HepG2 (cell line): ENCODE measurements at regions not wholly inside any gene's neighbourhood (a gene's known extent, or its start where the extent isn't known, plus 50 kb on each side); places are given as distances from the start of the nearest gene placed in this dataset.

Experiments used
- CCDC6 ChIP-seq: sonication (generic); formaldehyde crosslinking; IDR thresholded peaks from 2 replicates; pipeline ENCODE4 v1.8.1; 2022; ENCODE audit warnings: mild to moderate bottlenecking, missing genetic modification reagents, moderate library complexity
- TF ChIP-seq, protein P1 (sequence below): sonication (generic); formaldehyde crosslinking; IDR thresholded peaks from 2 replicates; pipeline ENCODE4 v1.5.0; 2020; ENCODE audit warnings: mild to moderate bottlenecking, missing genetic modification reagents, moderate library complexity

- TF ChIP-seq CCDC6 (CRISPR knock-in tag) = no peak
- TF ChIP-seq, protein P1, sequence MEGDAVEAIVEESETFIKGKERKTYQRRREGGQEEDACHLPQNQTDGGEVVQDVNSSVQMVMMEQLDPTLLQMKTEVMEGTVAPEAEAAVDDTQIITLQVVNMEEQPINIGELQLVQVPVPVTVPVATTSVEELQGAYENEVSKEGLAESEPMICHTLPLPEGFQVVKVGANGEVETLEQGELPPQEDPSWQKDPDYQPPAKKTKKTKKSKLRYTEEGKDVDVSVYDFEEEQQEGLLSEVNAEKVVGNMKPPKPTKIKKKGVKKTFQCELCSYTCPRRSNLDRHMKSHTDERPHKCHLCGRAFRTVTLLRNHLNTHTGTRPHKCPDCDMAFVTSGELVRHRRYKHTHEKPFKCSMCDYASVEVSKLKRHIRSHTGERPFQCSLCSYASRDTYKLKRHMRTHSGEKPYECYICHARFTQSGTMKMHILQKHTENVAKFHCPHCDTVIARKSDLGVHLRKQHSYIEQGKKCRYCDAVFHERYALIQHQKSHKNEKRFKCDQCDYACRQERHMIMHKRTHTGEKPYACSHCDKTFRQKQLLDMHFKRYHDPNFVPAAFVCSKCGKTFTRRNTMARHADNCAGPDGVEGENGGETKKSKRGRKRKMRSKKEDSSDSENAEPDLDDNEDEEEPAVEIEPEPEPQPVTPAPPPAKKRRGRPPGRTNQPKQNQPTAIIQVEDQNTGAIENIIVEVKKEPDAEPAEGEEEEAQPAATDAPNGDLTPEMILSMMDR (CRISPR knock-in tag) = no peak
Observed at GRCh38 chr1:114290776-114291175, 137.1 kb upstream of the SYT6 start.
